HT-29 (cell line): ENCODE measurements at regions not wholly inside any gene's neighbourhood (a gene's known extent, or its start where the extent isn't known, plus 50 kb on each side); places are given as distances from the start of the nearest gene placed in this dataset.

ENCODE experiments used
- DNase-seq: peaks from one replicate; pipeline ENCODE4 v3.0.0-alpha.2; 2015; ENCODE audit warnings: low spot score

- no peak for DNase-seq
These were observed 87.4 kb upstream of the FZD10 start for GRCh38 chr12:130074661-130075406.

- no peak for DNase-seq
These were observed 86.7 kb upstream of the FZD10 start for GRCh38 chr12:130075497-130076076.

- DNase-seq, result no peak
These were observed 86.1 kb upstream of the FZD10 start for GRCh38 chr12:130076126-130076525.

GRCh38 chr12:130076752-130077151 lies 85.5 kb upstream of the FZD10 start:
- no peak for DNase-seq

GRCh38 chr12:130078852-130079251 lies 83.4 kb upstream of the FZD10 start:
- no peak for DNase-seq

- DNase-seq, result no peak
These were observed 83.0 kb upstream of the FZD10 start for GRCh38 chr12:130079279-130079678.

- DNase-seq, result no peak
These were observed 82.1 kb upstream of the FZD10 start for GRCh38 chr12:130080205-130080604.

GRCh38 chr12:130081117-130081805 lies 81.0 kb upstream of the FZD10 start:
- no peak for DNase-seq

- no peak for DNase-seq
These were observed 79.3 kb upstream of the FZD10 start for GRCh38 chr12:130083002-130083401.

GRCh38 chr12:130083734-130084133 lies 78.5 kb upstream of the FZD10 start:
- no peak for DNase-seq

- no peak for DNase-seq
These were observed 77.9 kb upstream of the FZD10 start for GRCh38 chr12:130084359-130084758.

GRCh38 chr12:130086248-130086647 lies 76.0 kb upstream of the FZD10 start:
- no peak for DNase-seq

GRCh38 chr12:130086797-130087196 lies 75.5 kb upstream of the FZD10 start:
- DNase-seq, result no peak

GRCh38 chr12:130087222-130087621 lies 75.0 kb upstream of the FZD10 start:
- DNase-seq, result peak; percentile 18

- no peak for DNase-seq
These were observed 73.8 kb upstream of the FZD10 start for GRCh38 chr12:130088504-130088903.

GRCh38 chr12:130090542-130090941 lies 71.7 kb upstream of the FZD10 start:
- DNase-seq, result no peak

GRCh38 chr12:130093380-130093779 lies 68.9 kb upstream of the FZD10 start:
- DNase-seq, result no peak

GRCh38 chr12:130097342-130097741 lies 64.9 kb upstream of the FZD10 start:
- DNase-seq, result no peak

GRCh38 chr12:130097798-130098255 lies 64.4 kb upstream of the FZD10 start:
- DNase-seq, result no peak

- DNase-seq, result no peak
These were observed 63.8 kb upstream of the FZD10 start for GRCh38 chr12:130098301-130099005.

- no peak for DNase-seq
These were observed 61.5 kb upstream of the FZD10 start for GRCh38 chr12:130100634-130101362.
